ENCODE measurements at regions not wholly inside any gene's neighbourhood (a gene's known extent, or its start where the extent isn't known, plus 50 kb on each side); places are given as distances from the start of the nearest gene placed in this dataset.
"Not testable (repeated sequence)": the region's sequence is repeated elsewhere in the genome, so short reads cannot be mapped to it uniquely, and the experiment has no call there.

DNA sequence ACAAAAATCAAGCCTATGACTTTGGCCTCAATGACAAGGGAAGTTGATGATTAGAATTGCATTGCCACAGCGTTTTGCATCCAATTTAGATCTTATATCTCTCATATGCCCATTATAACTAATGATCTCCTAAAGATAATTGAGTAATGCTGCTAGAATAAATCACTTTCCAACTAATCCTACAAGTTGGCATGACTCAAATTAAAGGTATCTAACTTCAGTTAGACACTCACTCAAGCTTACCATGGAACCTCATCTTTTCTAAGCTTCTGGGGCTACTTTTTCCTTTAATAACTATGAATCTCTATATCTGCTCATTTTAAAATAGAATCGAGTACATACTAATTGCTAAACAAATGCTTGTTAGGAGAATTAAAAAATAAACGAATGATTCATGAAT, 427.8 kb downstream of the BTG1 start:
- H3K79me2 ChIP-seq (ENCODE audit: insufficient read depth, low read depth, low read length): no peaks in the 10 kb centered on the region
- no peak overlapping the region for H3K27ac ChIP-seq (ENCODE audit: low read depth, low read length, poor library complexity, severe bottlenecking)
- POLR2A ChIA-PET: no interaction called here
- no peaks in the 10 kb centered on the region for H3K9me3 ChIP-seq (ENCODE audit: low read length)
- no peak for TF ChIP-seq EZH2phosphoT487 (IDR thresholded peaks at IDR 0.05; ENCODE audit: borderline replicate concordance, low read depth, low read length)
- no peak for TF ChIP-seq CTCF (conservative IDR thresholded peaks at IDR 0.05; ENCODE audit: low read length)
- H3K4me2 ChIP-seq (ENCODE audit: low read length): no peak overlapping the region
- H3K4me3 ChIP-seq (ENCODE audit: low read depth, low read length, poor library complexity, severe bottlenecking): no peak overlapping the region
- intact Hi-C loops (cut with micrococcal nuclease; ENCODE audit: unreplicated experiment): no loop called here
- CTCF ChIA-PET (ENCODE audit: unreplicated experiment): no interaction called here
- no peaks in the 10 kb centered on the region for H3K4me1 ChIP-seq (ENCODE audit: insufficient read depth, low read length, poor library complexity, severe bottlenecking)
- BruUV-seq (replicated peaks): no TSS peak
- H3K36me3 ChIP-seq (ENCODE audit: insufficient read depth, low read length): no peaks in the 10 kb centered on the region
- no peaks in the 10 kb centered on the region for H4K20me1 ChIP-seq (ENCODE audit: insufficient read depth, low read length)
- H3K9me2 ChIP-seq (ENCODE audit: insufficient read depth, low read length): no peaks in the 10 kb centered on the region
- DNase-seq (ENCODE audit: low spot score): no peak
- H2AFZ ChIP-seq (ENCODE audit: low read length): no peak overlapping the region

- H4K20me1 ChIP-seq (ENCODE audit: insufficient read depth, low read length); H3K4me3 ChIP-seq (ENCODE audit: low read depth, low read length, poor library complexity, severe bottlenecking); BruUV-seq (replicated peaks); CTCF ChIA-PET (ENCODE audit: unreplicated experiment); H3K4me2 ChIP-seq (ENCODE audit: low read length); POLR2A ChIA-PET; DNase-seq (ENCODE audit: low spot score); H2AFZ ChIP-seq (ENCODE audit: low read length); H3K79me2 ChIP-seq (ENCODE audit: insufficient read depth, low read depth, low read length); H3K27ac ChIP-seq (ENCODE audit: low read depth, low read length, poor library complexity, severe bottlenecking); H3K9me2 ChIP-seq (ENCODE audit: insufficient read depth, low read length); H3K9me3 ChIP-seq (ENCODE audit: low read length); H3K4me1 ChIP-seq (ENCODE audit: insufficient read depth, low read length, poor library complexity, severe bottlenecking); intact Hi-C loops (cut with micrococcal nuclease; ENCODE audit: unreplicated experiment); H3K36me3 ChIP-seq (ENCODE audit: insufficient read depth, low read length): not testable (repeated sequence)
Observed at GRCh38 chr12:91711925-91712324, 433.7 kb downstream of the BTG1 start.

DNA sequence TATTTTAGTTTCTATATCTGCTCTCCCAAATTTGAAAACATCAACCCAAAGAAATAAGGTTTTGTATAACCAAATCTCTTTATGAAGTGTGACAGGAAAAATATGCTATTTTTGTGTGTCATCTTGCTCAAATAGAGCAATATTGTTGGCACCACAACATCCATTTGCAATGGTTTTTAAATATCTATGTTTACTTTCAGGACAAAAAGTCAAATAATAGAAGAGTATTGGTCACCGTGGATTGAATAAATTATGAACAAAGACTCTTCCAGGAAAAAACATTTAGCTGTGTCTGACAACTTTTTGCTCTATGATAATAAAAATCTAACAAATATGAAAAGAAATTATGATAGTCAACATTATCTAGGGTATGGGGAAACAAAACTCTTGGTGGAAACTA, 439.2 kb downstream of the BTG1 start:
- H3K36me3 ChIP-seq (ENCODE audit: insufficient read depth, low read length): no peaks in the 10 kb centered on the region
- no peak overlapping the region for H3K27ac ChIP-seq (ENCODE audit: low read depth, low read length, poor library complexity, severe bottlenecking)
- BruUV-seq (replicated peaks): no TSS peak
- no peak overlapping the region for H3K4me2 ChIP-seq (ENCODE audit: low read length)
- no peak for DNase-seq (ENCODE audit: low spot score)
- H3K9me2 ChIP-seq (ENCODE audit: insufficient read depth, low read length): no peaks in the 10 kb centered on the region
- no peak for TF ChIP-seq EZH2phosphoT487 (IDR thresholded peaks at IDR 0.05; ENCODE audit: borderline replicate concordance, low read depth, low read length)
- TF ChIP-seq CTCF (conservative IDR thresholded peaks at IDR 0.05; ENCODE audit: low read length): no peak
- CTCF ChIA-PET (ENCODE audit: unreplicated experiment): no interaction called here
- POLR2A ChIA-PET: no interaction called here
- intact Hi-C loops (cut with micrococcal nuclease; ENCODE audit: unreplicated experiment): no loop called here
- H3K4me3 ChIP-seq (ENCODE audit: low read depth, low read length, poor library complexity, severe bottlenecking): no peak overlapping the region
- no peaks in the 10 kb centered on the region for H3K9me3 ChIP-seq (ENCODE audit: low read length)
- H3K4me1 ChIP-seq (ENCODE audit: insufficient read depth, low read length, poor library complexity, severe bottlenecking): no peaks in the 10 kb centered on the region
- H4K20me1 ChIP-seq (ENCODE audit: insufficient read depth, low read length): no peaks in the 10 kb centered on the region
- no peak overlapping the region for H2AFZ ChIP-seq (ENCODE audit: low read length)
- H3K79me2 ChIP-seq (ENCODE audit: insufficient read depth, low read depth, low read length): no peaks in the 10 kb centered on the region
